ENCODE measurements at regions not wholly inside any gene's neighbourhood (a gene's known extent, or its start where the extent isn't known, plus 50 kb on each side); places are given as distances from the start of the nearest gene placed in this dataset. TPM values are rescaled to one million over a fixed set of nuclear protein-coding genes. Genes with fewer than 3 reads are reported as not detected.

- H3K4me2 ChIP-seq (replicated peaks; ENCODE audit: extremely low read depth, low read length, poor library complexity, severe bottlenecking), result no peak overlapping the region
- Mint-ChIP-seq H3K4me1 (no peaks in the 10 kb centered on the region), H3K27me3 (ENCODE audit: low read depth in 3 of 3) (no peaks in the 10 kb centered on the region), H3K27ac (no peak overlapping the region), H3K36me3 (no peaks in the 10 kb centered on the region), H3K9me3 (peaks cover 0 to 7% (median 3%) of the 10 kb centered on the region in 7 donors), H3K4me3 (no peak overlapping the region)
- no peak for TF ChIP-seq CTCF (IDR thresholded peaks at IDR 0.05)
- H3K36me3 ChIP-seq (replicated peaks in 1 of 2; ENCODE audit: control insufficient read depth in 1 of 2, insufficient read depth in 2 of 2, low read length in 2 of 2), result no peaks in the 10 kb centered on the region
- no peaks in the 10 kb centered on the region for H3K79me2 ChIP-seq (ENCODE audit: insufficient read depth, low read length)
- no peak overlapping the region for H3K27ac ChIP-seq (ENCODE audit: low read depth in 1 of 2, low read length in 2 of 2)
- H3K27me3 ChIP-seq (ENCODE audit: control insufficient read depth in 2 of 2, insufficient read depth in 2 of 2, low read length in 2 of 2), result no peaks in the 10 kb centered on the region
- no peak overlapping the region for H3K4me3 ChIP-seq (replicated peaks in 1 of 3; ENCODE audit: low read depth in 2 of 3, low read length in 3 of 3)
- H3K9me3 ChIP-seq (replicated peaks in 1 of 2; ENCODE audit: control insufficient read depth in 1 of 2, insufficient read depth in 1 of 2, low read length in 2 of 2), result no peaks in the 10 kb centered on the region
- no peaks in the 10 kb centered on the region for H3K4me1 ChIP-seq (ENCODE audit: control insufficient read depth in 1 of 2, insufficient read depth in 2 of 2, low read length in 2 of 2)
- intact Hi-C loops (cut with micrococcal nuclease), result no loop called here
- no peak overlapping the region for H3K9ac ChIP-seq (ENCODE audit: insufficient read depth, low read length, poor library complexity, severe bottlenecking)
- no peak for DNase-seq
- H2AFZ ChIP-seq (ENCODE audit: insufficient read depth, low read depth, low read length, poor library complexity, severe bottlenecking), result no peak overlapping the region
- no peaks in the 10 kb centered on the region for H4K20me1 ChIP-seq (ENCODE audit: insufficient read depth, low read length)
Measured at GRCh38 chr21:17869115-17869514, 50.0 kb upstream of the C21orf91 start.

Small RNA genes in the stretch of these regions (small RNA-seq; reads per million reads assigned to genes)
- not detected for gene RPL37P3 (ENCODE audit: insufficient read length, low read depth)

Measured in CD14-positive monocyte (primary cell).